ACHN (cell line): ENCODE measurements at regions not wholly inside any gene's neighbourhood (a gene's known extent, or its start where the extent isn't known, plus 50 kb on each side); places are given as distances from the start of the nearest gene placed in this dataset.
"Not testable (repeated sequence)": the region's sequence is repeated elsewhere in the genome, so short reads cannot be mapped to it uniquely, and the experiment has no call there.

Source experiments
- DNase-seq: peaks from one replicate; pipeline ENCODE4 v3.0.0-alpha.2; 2015
- in situ Hi-C: cut with HindIII; loops from 2 replicates; pipeline ENCODE4 v1.10.0; 2017; ENCODE audit warnings: low sequenced_read_pairs, low pct_ligation_motif_present, low pct_unique_long_range_greater_than_20kb

GRCh38 chr2:83261591-83262136, 1197.4 kb downstream of the SUCLG1 start:
- in situ Hi-C loops, result no loop called here
- no peak for DNase-seq

GRCh38 chr2:83253848-83254247, 1205.2 kb downstream of the SUCLG1 start:
- in situ Hi-C loops, result no loop called here
- DNase-seq, result no peak

GRCh38 chr2:83251321-83251872, 1207.7 kb downstream of the SUCLG1 start:
- DNase-seq, result no peak
- in situ Hi-C loops, result no loop called here

DNA sequence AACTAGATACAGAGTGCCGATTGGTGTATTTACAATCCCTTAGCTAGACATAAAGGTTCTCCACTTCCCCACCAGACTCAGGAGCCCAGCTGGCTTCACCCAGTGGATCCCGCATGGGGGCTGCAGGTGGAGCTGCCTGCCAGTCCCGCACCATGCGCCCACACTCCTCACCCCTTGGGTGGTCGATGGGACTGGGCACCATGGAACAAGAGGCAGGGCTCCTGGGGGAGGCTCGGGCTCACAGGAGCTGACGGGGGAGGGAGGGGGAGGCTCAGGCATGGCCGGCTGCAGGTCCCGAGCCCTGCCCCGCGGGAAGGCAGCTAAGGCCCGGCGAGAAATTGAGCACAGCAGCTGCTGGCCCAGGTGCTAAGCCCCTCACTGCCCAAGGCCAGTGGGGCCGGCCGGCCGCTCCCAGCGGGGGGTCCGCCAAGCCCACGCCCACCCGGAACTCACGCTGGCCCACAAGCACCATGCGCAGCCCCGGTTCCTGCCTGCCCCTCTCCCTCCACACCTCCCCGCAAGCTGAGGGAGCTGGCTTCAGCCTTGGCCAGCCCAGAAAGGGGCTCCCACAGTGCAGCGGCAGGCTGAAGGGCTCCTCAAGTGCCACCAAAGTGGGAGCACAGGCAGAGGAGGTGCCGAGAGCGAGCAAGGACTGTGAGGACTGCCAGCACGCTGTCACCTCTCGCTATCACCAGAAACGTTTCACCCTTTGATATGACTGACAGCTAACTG, 1213.1 kb downstream of the SUCLG1 start:
- in situ Hi-C loops, result not testable (repeated sequence)

DNA sequence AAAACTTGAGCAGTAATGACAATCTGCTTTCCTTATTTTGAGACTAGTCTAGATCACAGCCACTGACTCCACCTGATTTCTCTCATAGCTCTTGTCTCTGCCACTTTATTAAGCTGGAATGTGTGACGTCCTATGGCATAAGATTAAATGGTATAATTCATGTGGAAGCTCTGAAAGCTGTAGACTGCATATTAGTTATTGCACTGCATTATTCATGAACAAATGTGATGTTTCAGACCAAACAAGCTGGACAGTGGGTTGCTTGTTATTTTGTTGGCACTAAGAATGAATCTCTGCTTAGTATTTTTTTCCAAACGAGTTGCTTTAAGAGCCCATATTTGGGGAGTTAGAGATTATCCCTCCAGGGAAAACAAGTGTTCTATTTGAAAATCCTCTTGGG, 1218.5 kb downstream of the SUCLG1 start:
- no peak for DNase-seq
- in situ Hi-C loops, result no loop called here

More for the DNA sequence above, 1213.1 kb downstream of the SUCLG1 start:
- DNase-seq, result not testable (repeated sequence)

DNA sequence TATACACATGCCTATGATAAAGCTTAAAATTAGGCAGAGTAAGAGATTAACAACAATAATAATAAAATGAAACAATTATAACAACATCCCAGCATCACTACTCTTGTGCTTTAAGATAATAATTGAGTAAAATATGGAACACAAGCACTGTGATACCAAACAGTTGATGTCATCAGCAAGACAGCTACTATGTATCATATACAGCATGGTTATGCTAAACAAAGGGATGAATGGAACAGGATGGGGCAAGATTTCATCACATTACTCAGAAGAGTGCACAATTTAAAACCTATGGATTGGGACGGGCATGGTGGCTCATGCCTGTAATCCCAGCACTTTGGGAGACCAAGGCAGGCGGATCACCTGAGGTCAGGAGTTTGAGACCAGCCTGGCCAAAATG, 1221.0 kb downstream of the SUCLG1 start:
- in situ Hi-C loops, result no loop called here
- DNase-seq, result no peak

- in situ Hi-C loops, result no loop called here
- no peak for DNase-seq
Observed at GRCh38 chr2:83234246-83234645, 1224.8 kb downstream of the SUCLG1 start.

GRCh38 chr2:83233781-83234180, 1225.3 kb downstream of the SUCLG1 start:
- in situ Hi-C loops, result no loop called here
- DNase-seq, result no peak

DNA sequence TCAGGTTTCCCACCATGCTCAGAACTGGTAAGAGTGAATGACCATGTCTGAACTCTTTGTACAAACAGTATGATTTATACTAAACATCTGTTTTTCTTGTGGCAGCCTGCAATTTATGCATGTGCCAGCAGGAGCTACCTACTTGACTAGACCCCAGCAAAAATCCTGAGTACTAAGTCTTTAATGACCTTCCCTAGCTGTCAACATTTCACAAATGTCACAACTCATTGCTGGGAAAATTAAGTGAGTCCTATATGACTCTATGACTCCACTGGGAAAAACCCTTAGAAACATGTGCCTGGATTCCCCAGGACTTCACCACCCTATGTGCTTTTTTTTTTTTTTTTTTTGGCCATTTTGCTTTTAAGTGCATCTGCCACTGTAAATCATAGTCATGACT, 1225.8 kb downstream of the SUCLG1 start:
- in situ Hi-C loops, result no loop called here
- DNase-seq, result no peak

GRCh38 chr2:83229443-83229842, 1229.6 kb downstream of the SUCLG1 start:
- no peak for DNase-seq
- in situ Hi-C loops, result no loop called here

DNA sequence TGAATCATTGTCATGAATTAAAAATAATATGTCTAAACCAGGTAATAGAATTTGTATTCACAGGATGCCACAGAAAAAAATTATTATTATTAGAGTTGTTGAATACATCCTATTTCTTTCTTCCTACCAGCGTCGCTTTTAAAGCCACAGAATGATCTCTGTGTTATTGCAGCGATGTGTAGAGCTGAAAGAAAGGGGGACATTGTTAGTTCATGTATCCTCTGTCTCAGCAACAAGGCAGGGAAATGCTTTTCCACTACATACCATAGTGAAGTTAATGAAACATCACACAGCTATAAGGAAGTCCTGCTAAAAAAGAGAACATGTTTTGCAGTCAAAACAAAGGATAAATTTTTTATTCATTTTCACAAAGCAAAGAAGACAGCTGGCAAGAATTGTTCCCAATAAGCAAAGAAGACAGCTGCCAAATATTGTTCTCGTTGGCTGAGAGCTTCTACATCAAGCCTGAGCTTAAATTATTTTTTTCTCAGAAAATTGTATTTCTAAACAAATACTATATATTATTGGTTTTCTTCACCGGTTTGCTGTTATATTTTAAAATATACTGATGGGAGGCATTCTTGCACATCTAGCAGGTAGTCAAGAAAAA, 1234.4 kb downstream of the SUCLG1 start:
- in situ Hi-C loops, result no loop called here
- DNase-seq, result no peak

- no peak for DNase-seq
Observed at GRCh38 chr2:83221258-83221657, 1237.8 kb downstream of the SUCLG1 start.

DNA sequence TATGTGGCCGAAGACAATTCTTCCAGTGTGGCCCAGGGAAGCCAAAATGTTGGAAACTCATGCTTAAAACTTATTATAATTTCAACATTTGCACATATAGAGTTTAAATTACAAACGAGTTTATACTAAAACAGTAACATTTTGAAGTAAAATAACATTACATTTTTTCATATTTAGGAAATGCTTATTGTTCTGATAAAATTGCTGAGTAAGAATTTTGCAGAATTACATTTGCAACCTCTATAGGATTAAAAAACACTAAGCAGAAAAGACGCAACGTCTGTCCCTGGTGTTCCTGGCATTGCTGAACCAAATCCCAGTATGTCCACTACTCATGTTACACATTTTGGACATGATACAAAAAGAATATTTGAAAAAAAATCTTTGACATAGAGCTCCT, 1241.2 kb downstream of the SUCLG1 start:
- DNase-seq, result no peak
- in situ Hi-C loops, result no loop called here

More at GRCh38 chr2:83221258-83221657, 1237.8 kb downstream of the SUCLG1 start:
- in situ Hi-C loops, result no loop called here

- DNase-seq, result peak; percentile 67
- in situ Hi-C loops, result no loop called here
Observed at GRCh38 chr2:83196225-83196624, 1262.9 kb downstream of the SUCLG1 start.

GRCh38 chr2:83191316-83191715, 1267.8 kb downstream of the SUCLG1 start:
- in situ Hi-C loops, result no loop called here

GRCh38 chr2:83186105-83186760, 1272.8 kb downstream of the SUCLG1 start:
- in situ Hi-C loops, result no loop called here
- no peak for DNase-seq

More at GRCh38 chr2:83191316-83191715, 1267.8 kb downstream of the SUCLG1 start:
- DNase-seq, result no peak

DNA sequence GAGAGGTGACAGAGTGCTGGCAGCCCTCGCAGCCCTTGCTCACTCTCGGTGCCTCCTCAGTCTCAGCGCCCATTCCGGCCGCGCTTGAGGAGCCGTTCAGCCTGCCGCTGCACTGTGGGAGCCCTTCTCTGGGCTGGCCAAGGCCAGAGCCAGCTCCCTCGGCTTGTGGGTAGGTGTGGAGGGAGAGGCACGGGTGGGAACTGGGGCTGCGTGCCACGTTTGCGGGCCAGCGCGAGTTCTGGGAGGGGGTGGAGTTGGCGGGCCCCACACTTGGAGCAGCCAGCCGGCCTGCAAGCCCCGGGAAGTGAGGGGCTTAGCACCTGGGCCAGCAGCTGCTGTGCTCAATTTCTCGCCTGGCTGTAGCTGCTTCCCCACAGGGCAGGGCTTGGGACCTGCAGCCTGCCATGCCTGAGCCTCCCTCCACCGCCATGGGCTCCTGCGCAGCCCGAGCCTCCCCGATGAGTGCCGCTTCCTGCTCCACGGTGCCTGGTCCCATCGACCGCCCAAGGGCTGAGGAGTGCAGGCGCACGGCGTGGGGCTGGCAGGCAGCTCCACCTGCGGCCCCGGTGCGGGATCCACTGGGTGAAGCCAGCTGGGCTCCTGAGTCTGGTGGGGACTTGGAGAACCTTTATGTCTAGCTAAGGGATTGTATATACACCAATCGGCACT, 1278.1 kb downstream of the SUCLG1 start:
- DNase-seq, in situ Hi-C loops: not testable (repeated sequence)

GRCh38 chr2:83176539-83176938, 1282.5 kb downstream of the SUCLG1 start:
- in situ Hi-C loops, result no loop called here
- no peak for DNase-seq

- in situ Hi-C loops, result no loop called here
- no peak for DNase-seq
Observed at GRCh38 chr2:83172841-83173240, 1286.2 kb downstream of the SUCLG1 start.
